ENCODE measurements at regions not wholly inside any gene's neighbourhood (a gene's known extent, or its start where the extent isn't known, plus 50 kb on each side); places are given as distances from the start of the nearest gene placed in this dataset.

DNA sequence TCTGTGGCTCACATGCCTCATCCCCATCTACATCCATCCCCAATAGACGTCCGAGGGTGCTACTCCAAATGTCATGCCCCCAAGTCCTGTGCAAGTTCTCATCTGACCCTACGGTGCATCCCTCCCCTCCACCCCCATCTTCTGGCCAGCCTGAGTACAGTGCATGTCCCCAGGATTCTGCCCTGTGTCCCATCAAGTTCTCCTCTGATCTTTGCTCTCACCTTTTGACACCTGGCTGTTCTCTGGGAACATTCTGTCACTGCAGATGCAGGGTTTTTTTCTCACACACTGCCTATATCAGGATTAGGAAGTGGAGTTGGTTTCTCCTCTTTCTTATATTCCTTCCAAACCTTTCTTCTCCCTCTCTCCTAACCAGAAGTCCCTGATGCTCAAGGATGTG lies 377.2 kb downstream of the GADD45G start:
- H3K36me3 ChIP-seq = no peaks in the 10 kb centered on the region
- no peak overlapping the region for H3K27ac ChIP-seq
- intact Hi-C loops (cut with DNase I) = no loop called here
- ATAC-seq (no peak), DNase-seq (no peak)
- no peaks in the 10 kb centered on the region for H3K4me1 ChIP-seq
- H3K4me3 ChIP-seq = no peak overlapping the region
- H3K27me3 ChIP-seq (ENCODE audit: low read depth) = no peaks in the 10 kb centered on the region
- TF ChIP-seq, protein P1, sequence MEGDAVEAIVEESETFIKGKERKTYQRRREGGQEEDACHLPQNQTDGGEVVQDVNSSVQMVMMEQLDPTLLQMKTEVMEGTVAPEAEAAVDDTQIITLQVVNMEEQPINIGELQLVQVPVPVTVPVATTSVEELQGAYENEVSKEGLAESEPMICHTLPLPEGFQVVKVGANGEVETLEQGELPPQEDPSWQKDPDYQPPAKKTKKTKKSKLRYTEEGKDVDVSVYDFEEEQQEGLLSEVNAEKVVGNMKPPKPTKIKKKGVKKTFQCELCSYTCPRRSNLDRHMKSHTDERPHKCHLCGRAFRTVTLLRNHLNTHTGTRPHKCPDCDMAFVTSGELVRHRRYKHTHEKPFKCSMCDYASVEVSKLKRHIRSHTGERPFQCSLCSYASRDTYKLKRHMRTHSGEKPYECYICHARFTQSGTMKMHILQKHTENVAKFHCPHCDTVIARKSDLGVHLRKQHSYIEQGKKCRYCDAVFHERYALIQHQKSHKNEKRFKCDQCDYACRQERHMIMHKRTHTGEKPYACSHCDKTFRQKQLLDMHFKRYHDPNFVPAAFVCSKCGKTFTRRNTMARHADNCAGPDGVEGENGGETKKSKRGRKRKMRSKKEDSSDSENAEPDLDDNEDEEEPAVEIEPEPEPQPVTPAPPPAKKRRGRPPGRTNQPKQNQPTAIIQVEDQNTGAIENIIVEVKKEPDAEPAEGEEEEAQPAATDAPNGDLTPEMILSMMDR (IDR thresholded peaks at IDR 0.05) = no peak
- no peaks in the 10 kb centered on the region for H3K9me3 ChIP-seq

DNA sequence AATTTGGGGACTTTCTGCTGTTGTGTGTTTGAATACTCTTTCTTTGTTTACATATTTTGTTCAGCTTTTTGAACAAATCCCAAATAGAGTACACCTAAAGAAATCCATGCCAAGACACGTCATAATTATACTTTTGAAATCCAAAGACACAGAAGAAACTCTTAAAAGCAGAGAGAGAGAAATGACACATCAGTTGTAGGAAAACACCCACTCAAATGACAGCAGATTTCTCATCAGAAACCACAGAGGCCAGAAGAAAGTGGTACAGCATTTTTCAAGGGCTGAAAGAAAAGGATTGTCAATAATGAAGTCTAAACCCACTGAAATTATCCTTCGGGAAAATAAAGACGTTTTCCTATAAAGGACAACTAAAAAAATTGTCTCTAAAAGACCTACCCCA lies 378.6 kb downstream of the GADD45G start:
- no peak overlapping the region for H3K4me3 ChIP-seq
- ATAC-seq = no peak
- H3K27me3 ChIP-seq (ENCODE audit: low read depth) = no peaks in the 10 kb centered on the region
- no peak overlapping the region for H3K27ac ChIP-seq
- H3K9me3 ChIP-seq = no peaks in the 10 kb centered on the region
- no peak for DNase-seq
- TF ChIP-seq, protein P1 (IDR thresholded peaks at IDR 0.05) = no peak
- H3K36me3 ChIP-seq = no peaks in the 10 kb centered on the region
- intact Hi-C loops (cut with DNase I) = no loop called here
- no peaks in the 10 kb centered on the region for H3K4me1 ChIP-seq

DNA sequence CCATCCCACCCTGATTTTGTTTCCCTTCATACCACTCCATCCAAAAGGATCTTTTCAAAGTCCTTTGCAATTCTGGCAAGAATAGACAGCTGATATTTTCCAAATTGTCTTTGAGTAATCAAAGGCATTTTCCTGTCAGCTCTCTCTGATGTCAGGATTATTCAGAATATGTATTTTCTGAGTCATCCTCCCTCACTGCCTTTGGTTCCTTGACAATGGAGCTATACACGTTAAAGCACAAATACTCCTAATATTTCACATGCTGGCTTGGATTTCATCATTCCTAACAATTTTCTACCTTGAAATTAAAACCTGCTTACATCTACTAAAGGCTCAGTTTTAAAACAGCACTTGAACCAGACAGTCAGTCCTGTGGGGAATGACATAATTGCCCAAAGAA lies 379.4 kb downstream of the GADD45G start:
- intact Hi-C loops (cut with DNase I) = no loop called here
- Histone ChIP-seq H3K36me3 (no peaks in the 10 kb centered on the region), H3K9me3 (no peaks in the 10 kb centered on the region), H3K27me3 (ENCODE audit: low read depth) (no peaks in the 10 kb centered on the region), H3K4me3 (no peak overlapping the region), H3K4me1 (peaks cover 5% of the 10 kb centered on the region), H3K27ac (no peak overlapping the region)
- no peak for ATAC-seq
- TF ChIP-seq, protein P1 (IDR thresholded peaks at IDR 0.05) = no peak
- DNase-seq = no peak

DNA sequence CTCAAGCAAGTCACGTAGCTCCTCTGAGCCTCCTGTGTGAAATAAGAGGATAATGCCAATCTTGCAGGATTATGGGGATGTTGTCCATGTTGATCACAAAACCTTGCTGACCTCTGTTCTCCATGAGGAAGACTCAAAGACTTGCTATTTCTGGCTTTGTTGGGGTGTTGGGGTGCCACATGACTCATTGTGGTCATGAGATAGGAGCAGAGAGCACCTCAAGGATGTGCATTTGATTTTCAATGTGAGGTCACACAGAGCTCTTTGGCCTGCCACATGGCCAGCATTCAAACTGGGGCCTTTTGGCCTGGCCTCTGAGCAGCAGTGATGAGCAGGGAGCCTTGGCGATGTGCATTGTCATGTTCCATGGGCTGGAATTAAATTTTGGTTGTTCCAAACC lies 380.3 kb downstream of the GADD45G start:
- ATAC-seq (no peak), DNase-seq (no peak)
- Histone ChIP-seq H3K27ac (no peak overlapping the region), H3K4me3 (no peak overlapping the region), H3K4me1 (peaks cover 5% of the 10 kb centered on the region), H3K27me3 (ENCODE audit: low read depth) (no peaks in the 10 kb centered on the region), H3K9me3 (no peaks in the 10 kb centered on the region), H3K36me3 (no peaks in the 10 kb centered on the region)
- TF ChIP-seq, protein P1 (IDR thresholded peaks at IDR 0.05) = no peak
- intact Hi-C loops (cut with DNase I) = no loop called here

DNA sequence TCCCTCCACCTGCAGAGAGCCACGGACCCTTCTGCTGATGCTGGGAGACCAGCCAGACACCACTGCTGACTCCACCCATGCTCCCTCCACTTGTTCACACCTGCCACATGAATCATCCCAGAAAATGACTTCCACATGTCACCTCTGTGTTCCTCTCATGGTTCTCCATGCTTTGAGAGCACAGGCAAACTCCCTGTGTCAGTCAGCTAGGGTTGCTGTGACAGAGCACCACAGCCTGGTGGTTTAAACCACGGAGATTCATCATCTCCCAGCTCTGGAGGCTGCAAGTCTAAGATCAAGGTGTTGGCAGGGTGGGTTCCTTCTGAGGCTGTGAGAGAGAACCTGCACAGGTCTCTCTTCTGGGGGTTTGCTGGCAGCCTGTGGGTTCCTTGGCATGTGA lies 381.4 kb downstream of the GADD45G start:
- DNase-seq = no peak
- Histone ChIP-seq H3K27ac (no peak overlapping the region), H3K27me3 (ENCODE audit: low read depth) (no peaks in the 10 kb centered on the region), H3K4me1 (peaks cover 5% of the 10 kb centered on the region), H3K9me3 (no peaks in the 10 kb centered on the region), H3K36me3 (no peaks in the 10 kb centered on the region), H3K4me3 (no peak overlapping the region)
- TF ChIP-seq, protein P1 (IDR thresholded peaks at IDR 0.05) = no peak
- no peak for ATAC-seq
- intact Hi-C loops (cut with DNase I) = no loop called here

DNA sequence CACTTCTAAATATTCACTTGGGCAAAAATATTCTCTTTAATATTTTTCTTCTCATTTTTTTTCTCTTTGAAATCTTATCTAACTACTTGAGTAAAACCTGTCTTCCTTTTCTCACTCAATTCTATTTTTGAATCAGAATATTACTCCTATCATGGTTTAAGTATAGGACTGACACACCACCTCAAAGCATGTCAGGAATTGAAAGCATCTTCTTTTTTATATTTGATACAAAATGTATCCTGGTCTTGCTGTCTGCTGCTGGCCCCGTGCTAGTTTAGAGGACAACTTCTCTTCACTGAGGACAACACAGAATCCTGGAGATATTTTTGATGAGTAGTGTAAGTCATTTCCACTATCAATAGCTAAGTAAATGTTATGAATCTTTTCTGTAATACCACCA lies 383.6 kb downstream of the GADD45G start:
- ATAC-seq (no peak), DNase-seq (no peak)
- intact Hi-C loops (cut with DNase I) = no loop called here
- Histone ChIP-seq H3K27ac (no peak overlapping the region), H3K36me3 (no peaks in the 10 kb centered on the region), H3K27me3 (ENCODE audit: low read depth) (no peaks in the 10 kb centered on the region), H3K4me3 (no peak overlapping the region), H3K4me1 (peaks cover 20% of the 10 kb centered on the region), H3K9me3 (no peaks in the 10 kb centered on the region)
- TF ChIP-seq, protein P1 (IDR thresholded peaks at IDR 0.05) = no peak

All from lower lobe of right lung (tissue), 2 donors.